Dermis microvascular lymphatic vessel endothelial cell (primary cell): ENCODE measurements at regions not wholly inside any gene's neighbourhood (a gene's known extent, or its start where the extent isn't known, plus 50 kb on each side); places are given as distances from the start of the nearest gene placed in this dataset.

Experiments
- DNase-seq, 2 donors: peaks; one replicate each; pipeline versions ENCODE4 v3.0.0 to v3.0.0-alpha.2; 2010; ENCODE audit warnings: low read depth in 2 of 2

DNA sequence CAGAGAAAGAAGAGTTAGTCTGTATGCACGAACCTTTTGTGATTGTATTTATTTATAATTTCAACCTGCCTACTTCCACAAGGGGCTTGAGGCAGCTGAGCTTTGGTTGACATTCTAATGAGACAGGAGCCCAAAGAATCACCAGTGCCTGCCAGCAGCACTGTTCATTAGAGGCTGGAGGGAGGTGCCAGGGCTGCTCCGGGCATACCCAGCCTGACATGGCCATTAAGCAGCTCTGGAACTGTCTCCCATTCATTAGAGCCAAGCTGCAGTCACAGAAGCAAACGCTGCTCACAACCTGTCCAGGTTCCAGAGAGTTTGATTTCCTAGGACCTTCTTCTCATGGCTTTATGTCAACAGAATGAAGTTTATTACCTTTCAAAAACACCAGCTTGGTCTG lies 425.5 kb downstream of the RFC3 start:
- no peak for DNase-seq

DNA sequence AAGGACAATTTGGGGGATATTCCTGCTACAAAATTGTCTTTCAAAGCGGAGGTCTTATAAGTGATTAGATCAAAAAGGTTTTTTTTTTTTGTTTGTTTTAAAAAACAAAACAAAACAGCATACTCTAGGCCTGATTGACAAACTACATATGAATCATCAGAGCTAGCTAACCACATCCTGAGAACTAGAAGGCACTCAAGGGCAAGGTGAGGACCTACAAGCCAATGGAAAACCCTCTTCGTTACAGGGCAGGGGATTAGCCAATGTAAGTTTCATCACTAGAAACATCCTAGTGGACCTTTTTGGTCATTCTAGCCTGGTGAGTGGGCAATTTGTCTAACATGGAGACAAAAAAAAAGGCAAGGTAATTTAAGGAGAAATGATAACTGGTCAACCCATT lies 428.6 kb downstream of the RFC3 start:
- DNase-seq: no peak

GRCh38 chr13:34247596-34247995 lies 429.6 kb downstream of the RFC3 start:
- DNase-seq: no peak

- DNase-seq: no peak
Measured at GRCh38 chr13:34249546-34250039, 431.6 kb downstream of the RFC3 start.

GRCh38 chr13:34250151-34250670 lies 432.3 kb downstream of the RFC3 start:
- DNase-seq: no peak

DNA sequence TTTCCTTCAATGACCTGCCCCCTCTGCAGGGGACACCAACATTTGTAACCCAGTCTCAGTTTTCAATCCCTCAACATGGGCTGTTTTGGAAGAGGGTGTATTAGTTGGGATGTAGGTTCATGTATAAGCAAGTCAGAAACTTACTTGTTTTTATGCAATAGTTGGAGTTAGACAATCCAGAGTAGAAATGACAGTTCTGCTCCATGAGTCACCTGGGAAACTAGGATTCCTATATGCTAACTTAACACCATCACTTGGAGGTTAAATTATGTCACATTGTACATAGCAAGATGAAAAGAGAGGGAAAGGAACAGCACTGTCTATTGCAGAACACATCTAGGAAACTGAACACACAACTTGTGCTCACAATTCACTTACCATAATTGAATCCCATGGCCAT lies 436.4 kb downstream of the RFC3 start:
- DNase-seq: no peak

DNA sequence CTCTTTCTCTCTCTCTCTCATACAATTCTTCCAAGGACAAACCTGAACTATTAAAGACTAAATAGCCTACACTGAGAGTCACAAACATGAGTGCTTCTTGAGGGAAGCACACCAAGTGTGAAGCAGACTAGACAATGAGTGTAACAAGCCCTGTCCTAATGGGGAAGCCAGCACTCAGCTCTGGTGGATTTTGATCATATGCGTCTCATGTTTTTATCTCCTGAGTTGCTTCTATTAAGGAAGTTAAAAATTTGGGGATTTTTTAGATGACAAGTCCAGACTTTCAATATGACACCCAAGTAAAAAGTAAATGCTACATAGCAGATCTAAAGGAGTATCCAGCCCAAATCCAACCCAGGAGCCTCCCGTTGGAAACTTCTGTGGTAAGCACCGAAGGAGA lies 437.8 kb downstream of the RFC3 start:
- DNase-seq: no peak

GRCh38 chr13:34256236-34256635 lies 438.3 kb downstream of the RFC3 start:
- no peak for DNase-seq

DNA sequence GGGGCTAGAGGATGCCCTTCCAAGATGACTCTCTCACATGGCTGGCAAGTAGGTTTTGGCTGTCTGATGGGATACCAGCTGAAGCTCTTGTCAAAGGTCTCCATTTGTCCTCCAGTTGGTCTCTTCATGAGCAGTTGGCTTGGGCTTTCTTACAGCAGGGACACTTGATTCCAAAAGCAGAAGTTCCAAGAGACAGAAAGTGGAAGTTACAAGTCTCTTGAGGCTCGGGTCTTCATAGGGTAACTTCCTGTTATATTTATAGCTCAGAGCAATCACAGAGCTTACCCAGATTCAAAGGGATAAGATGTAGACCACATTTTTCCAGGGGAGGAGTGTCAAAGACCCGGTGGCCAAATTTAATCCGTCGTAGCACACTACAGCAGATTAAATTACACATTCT lies 440.0 kb downstream of the RFC3 start:
- no peak for DNase-seq

DNA sequence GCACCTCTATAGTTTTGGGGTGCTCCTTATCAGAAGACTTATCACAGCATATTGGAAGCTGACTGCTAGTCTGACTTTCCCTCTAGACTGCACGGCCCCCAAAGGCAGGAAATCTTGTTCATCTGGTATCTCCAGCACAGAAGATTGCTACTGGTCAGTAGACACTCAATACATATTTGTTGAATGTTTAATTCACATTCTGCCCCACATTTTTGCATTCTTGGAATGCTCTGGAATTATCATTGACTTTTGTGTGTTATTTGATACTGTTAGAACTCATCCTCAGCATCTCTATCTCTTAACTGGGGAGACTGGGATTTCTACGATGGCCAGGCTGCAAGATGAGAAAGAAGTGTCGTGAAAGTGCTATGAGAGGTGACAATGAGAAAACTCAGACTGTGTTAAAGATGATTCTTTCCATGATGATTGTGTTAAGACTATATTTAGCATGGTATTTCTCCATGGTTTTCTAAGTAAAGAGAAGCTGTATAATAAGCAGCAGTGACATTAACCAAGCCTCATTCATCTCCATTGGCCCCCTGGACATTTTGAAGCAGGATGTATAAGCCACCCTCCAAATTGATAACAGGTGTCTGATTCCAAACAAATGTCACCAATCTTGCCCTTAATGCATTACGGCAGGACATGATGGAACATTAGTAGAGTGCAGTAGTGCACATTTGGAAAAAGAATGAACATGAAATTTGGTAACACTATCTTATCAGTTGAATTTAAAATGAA lies 440.9 kb downstream of the RFC3 start:
- DNase-seq: no peak

DNA sequence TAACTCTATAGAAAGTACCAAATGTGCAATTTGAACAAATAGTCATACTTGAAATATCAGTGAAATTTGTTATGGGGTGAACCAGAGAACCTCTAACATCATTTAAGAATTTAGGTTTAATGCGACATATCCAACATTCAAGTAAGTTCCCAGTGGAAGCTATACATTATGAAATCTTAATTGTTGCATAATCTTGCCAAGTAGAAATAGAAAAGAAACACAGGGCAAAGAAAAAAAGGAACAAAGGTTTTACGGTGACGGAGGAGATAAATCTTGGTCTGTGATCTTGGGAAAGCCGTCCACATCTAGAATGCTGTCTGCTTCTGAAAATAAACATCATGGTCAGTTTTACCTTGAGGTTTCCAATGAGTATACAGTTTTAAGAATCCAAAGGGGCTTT lies 445.7 kb downstream of the RFC3 start:
- DNase-seq: no peak

DNA sequence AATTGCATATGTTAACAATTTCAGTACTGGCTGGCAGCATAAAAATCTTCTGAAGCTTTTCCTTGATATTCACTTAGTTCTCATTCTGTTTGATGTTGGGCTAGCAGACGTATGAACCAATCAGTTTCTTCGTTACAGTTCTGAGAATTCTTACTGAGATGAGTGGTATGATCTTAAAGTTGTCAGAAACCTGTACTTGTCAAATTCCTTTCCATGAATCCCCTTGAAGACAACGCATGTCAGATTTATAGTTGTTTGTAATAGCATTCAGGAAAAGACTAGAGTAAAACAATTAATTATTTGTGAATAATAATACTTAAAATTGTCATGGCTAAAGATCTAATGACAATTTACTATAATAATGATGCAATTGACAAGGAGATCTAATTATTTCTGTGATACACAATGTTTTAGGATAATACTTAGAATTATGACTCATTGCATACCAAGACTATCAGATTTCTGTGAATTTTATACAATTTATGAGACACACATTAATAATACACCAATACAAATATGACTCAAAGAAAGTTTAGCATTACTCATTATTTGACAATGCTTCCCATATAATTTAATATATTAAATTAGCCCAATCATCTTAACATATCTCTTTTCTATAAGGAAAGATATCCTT lies 447.2 kb downstream of the RFC3 start:
- no peak for DNase-seq

DNA sequence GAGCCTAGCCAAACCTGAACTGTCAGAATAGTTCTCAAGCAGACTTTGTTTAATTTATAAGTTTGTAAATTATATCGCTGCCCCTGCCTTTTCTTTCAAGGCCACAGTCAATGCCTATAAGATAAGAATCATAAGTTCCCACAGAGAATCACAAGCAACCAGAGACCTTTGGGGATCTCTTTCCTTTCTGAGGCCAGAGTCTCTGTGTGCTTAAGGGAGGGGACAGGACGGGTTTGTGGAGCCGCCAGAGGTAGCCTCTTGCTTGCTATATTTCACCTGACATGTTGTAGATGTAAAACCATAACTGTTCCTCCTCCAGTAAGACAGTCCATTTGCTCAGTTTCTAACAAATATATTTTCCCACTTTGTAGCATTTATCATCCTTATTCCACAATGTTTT lies 458.8 kb downstream of the RFC3 start:
- DNase-seq: no peak

DNA sequence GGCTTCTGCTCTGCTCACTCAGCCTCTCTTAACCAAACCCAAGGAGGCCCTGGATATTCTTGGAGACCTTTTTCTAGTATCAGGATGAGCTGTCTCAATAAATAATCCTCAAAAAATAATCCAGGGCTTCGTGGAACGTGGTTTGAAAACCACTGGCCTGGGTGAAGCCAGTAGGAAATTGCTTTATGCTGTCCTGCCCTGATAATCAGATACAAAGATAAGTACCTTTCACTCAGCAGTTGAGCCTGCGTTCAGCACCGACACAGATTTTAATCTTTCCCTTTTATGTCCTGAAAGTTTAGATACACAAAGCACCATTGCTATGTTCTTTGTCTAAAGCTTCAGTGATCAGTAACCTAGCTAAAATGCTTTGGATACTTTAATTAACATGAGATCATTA lies 460.0 kb downstream of the RFC3 start:
- no peak for DNase-seq

GRCh38 chr13:34278780-34279179 lies 460.8 kb downstream of the RFC3 start:
- DNase-seq: no peak

GRCh38 chr13:34290661-34291060 lies 472.7 kb downstream of the RFC3 start:
- no peak for DNase-seq

DNA sequence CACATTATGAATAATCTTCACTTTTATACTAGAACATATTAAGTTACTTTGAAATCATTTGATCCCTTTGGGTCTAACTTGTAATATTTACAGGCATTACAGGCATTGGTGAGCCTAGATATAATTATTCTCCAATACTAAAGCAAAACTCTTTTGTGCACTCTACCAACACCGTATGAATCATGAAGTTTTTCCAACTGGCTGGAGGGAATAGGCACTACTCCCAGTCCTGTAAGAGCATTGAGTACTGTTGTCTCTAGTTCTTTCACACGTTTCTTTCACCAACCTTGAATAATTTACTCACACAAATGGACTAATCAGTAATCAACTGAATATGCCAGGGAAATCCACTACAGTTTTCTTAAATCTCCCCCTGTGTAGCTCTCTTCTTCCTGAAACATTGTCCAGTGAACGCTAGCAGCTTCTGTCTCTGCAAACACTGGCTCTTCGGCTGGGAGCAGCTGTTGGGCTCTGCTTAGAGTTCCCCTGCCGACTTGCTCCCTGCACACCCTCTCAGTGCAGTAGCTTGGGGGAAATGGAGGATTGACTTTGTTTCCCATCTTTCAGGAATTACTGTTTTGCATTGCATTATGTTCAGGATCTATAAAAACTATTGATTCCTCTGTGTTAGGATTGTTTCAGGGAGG lies 476.7 kb downstream of the RFC3 start:
- no peak for DNase-seq

GRCh38 chr13:34300559-34300958 lies 482.6 kb downstream of the RFC3 start:
- no peak for DNase-seq

DNA sequence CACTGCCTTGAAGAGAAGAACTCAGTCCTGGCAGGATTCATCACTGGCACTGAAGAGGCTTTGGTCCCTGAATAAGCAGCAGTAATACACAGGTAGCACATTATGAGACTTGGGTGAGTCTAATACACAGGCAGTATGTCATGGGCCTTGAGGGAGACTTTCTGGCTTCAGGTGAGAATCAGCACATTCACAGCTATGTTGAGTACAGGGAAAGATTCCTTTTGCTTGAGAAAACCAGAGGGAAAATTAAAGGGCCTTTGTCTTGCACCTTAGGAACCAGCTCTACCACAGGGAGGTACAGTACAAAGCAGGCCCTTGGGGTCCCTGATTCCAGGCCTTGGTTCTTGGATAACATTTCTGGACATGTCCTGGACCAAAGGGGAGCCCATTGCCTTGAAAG lies 484.6 kb downstream of the RFC3 start:
- DNase-seq: no peak

GRCh38 chr13:34303346-34303745 lies 485.4 kb downstream of the RFC3 start:
- DNase-seq: no peak

GRCh38 chr13:34307607-34308006 lies 489.7 kb downstream of the RFC3 start:
- no peak for DNase-seq

DNA sequence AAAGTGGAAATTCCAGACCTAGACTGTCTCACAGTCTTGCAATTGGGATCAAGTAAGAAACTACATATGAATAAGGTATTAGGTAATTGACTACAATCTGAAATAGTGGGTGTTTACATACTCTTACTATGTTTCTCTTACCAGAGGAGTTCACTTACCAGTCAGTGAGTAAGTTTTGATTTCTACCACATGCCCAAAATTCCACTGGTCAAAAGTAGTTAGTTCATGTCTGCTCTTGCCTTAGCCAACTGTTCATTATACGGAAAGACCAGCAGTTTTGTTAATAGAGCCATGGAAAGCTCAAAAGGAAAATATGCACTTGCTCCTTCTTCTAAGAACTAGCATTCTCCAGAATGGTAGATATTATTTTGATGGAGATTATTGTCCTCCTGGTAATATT lies 490.8 kb downstream of the RFC3 start:
- DNase-seq: no peak

GRCh38 chr13:34310539-34310938 lies 492.6 kb downstream of the RFC3 start:
- DNase-seq: no peak
